ENCODE measurements at regions not wholly inside any gene's neighbourhood (a gene's known extent, or its start where the extent isn't known, plus 50 kb on each side); places are given as distances from the start of the nearest gene placed in this dataset.

GRCh38 chr2:78864205-78864604 lies 161.3 kb upstream of the REG3G start:
- no peaks in the 10 kb centered on the region for H3K4me1 ChIP-seq (ENCODE audit: control insufficient read depth in 1 of 2, low read depth in 2 of 2)
- DNase-seq (ENCODE audit: low spot score) (no peak), ATAC-seq (ENCODE audit: insufficient number of reproducible peaks, low FRiP score, low read depth) (no peak)
- H3K27me3 ChIP-seq (replicated peaks; ENCODE audit: insufficient read depth), result no peaks in the 10 kb centered on the region
- H3K36me3 ChIP-seq, result no peaks in the 10 kb centered on the region
- no peaks in the 10 kb centered on the region for H3K9me3 ChIP-seq
- no peak overlapping the region for H3K4me3 ChIP-seq
- H3K27ac ChIP-seq, result no peak overlapping the region
- TF ChIP-seq CTCF (IDR thresholded peaks at IDR 0.05), result no peak

GRCh38 chr2:78865667-78866066 lies 159.8 kb upstream of the REG3G start:
- Histone ChIP-seq H3K27ac (no peak overlapping the region), H3K27me3 (replicated peaks; ENCODE audit: insufficient read depth) (no peaks in the 10 kb centered on the region), H3K4me3 (no peak overlapping the region), H3K36me3 (no peaks in the 10 kb centered on the region), H3K9me3 (no peaks in the 10 kb centered on the region), H3K4me1 (ENCODE audit: control insufficient read depth in 1 of 2, low read depth in 2 of 2) (no peaks in the 10 kb centered on the region)
- TF ChIP-seq CTCF (IDR thresholded peaks at IDR 0.05), result no peak
- DNase-seq (ENCODE audit: low spot score) (no peak), ATAC-seq (ENCODE audit: insufficient number of reproducible peaks, low FRiP score, low read depth) (no peak)

GRCh38 chr2:78870343-78870967 lies 155.0 kb upstream of the REG3G start:
- ATAC-seq (ENCODE audit: insufficient number of reproducible peaks, low FRiP score, low read depth) (no peak), DNase-seq (ENCODE audit: low spot score) (no peak)
- no peaks in the 10 kb centered on the region for H3K4me1 ChIP-seq (ENCODE audit: control insufficient read depth in 1 of 2, low read depth in 2 of 2)
- H3K27me3 ChIP-seq (replicated peaks; ENCODE audit: insufficient read depth), result no peaks in the 10 kb centered on the region
- no peaks in the 10 kb centered on the region for H3K9me3 ChIP-seq
- no peak for TF ChIP-seq CTCF (IDR thresholded peaks at IDR 0.05)
- H3K4me3 ChIP-seq, result no peak overlapping the region
- no peaks in the 10 kb centered on the region for H3K36me3 ChIP-seq
- no peak overlapping the region for H3K27ac ChIP-seq

GRCh38 chr2:78873526-78873925 lies 152.0 kb upstream of the REG3G start:
- Histone ChIP-seq H3K27me3 (replicated peaks; ENCODE audit: insufficient read depth) (no peaks in the 10 kb centered on the region), H3K4me3 (no peak overlapping the region), H3K4me1 (ENCODE audit: control insufficient read depth in 1 of 2, low read depth in 2 of 2) (no peaks in the 10 kb centered on the region), H3K9me3 (no peaks in the 10 kb centered on the region), H3K36me3 (no peaks in the 10 kb centered on the region), H3K27ac (no peak overlapping the region)
- DNase-seq (ENCODE audit: low spot score) (no peak), ATAC-seq (ENCODE audit: insufficient number of reproducible peaks, low FRiP score, low read depth) (no peak)
- TF ChIP-seq CTCF (IDR thresholded peaks at IDR 0.05), result no peak

- no peak for TF ChIP-seq CTCF (IDR thresholded peaks at IDR 0.05)
- H3K9me3 ChIP-seq, result no peaks in the 10 kb centered on the region
- no peaks in the 10 kb centered on the region for H3K27me3 ChIP-seq (replicated peaks; ENCODE audit: insufficient read depth)
- H3K4me1 ChIP-seq (ENCODE audit: control insufficient read depth in 1 of 2, low read depth in 2 of 2), result no peaks in the 10 kb centered on the region
- no peak overlapping the region for H3K4me3 ChIP-seq
- no peak overlapping the region for H3K27ac ChIP-seq
- H3K36me3 ChIP-seq, result no peaks in the 10 kb centered on the region
- DNase-seq (ENCODE audit: low spot score), result no peak
- no peak for ATAC-seq (ENCODE audit: insufficient number of reproducible peaks, low FRiP score, low read depth)
Observed at GRCh38 chr2:78876316-78876688, 149.2 kb upstream of the REG3G start.
